GM23248 (cell line): ENCODE measurements at regions not wholly inside any gene's neighbourhood (a gene's known extent, or its start where the extent isn't known, plus 50 kb on each side); places are given as distances from the start of the nearest gene placed in this dataset.

ENCODE experiments used
- DNase-seq: peaks from one replicate; pipeline ENCODE4 v3.0.0-alpha.2; 2015
- H2AFZ ChIP-seq: fragments of 200-600 bp; sonication (generic); 2 replicates; pipeline ENCODE4 v1.6.1; 2016; ENCODE audit warnings: antibody characterized with exemption
- H3F3A ChIP-seq: fragments of 200-600 bp; sonication (generic); 2 replicates; pipeline ENCODE4 v1.6.1; 2016; ENCODE audit warnings: mild to moderate bottlenecking, antibody characterized with exemption, mixed run types; ENCODE audit not compliant: insufficient read depth
- H3K27ac ChIP-seq: fragments of 200-600 bp; sonication (generic); 2 replicates; pipeline ENCODE4 v1.5.1; 2016; ENCODE audit warnings: mild to moderate bottlenecking
- H3K27me3 ChIP-seq: fragments of 200-600 bp; sonication (generic); replicated peaks from 2 replicates; pipeline ENCODE4 v1.6.1; 2016; ENCODE audit warnings: mild to moderate bottlenecking; ENCODE audit not compliant: insufficient read depth
- H3K36me3 ChIP-seq: fragments of 200-600 bp; sonication (generic); 2 replicates; pipeline ENCODE4 v1.6.1; 2016; ENCODE audit warnings: low read depth, mild to moderate bottlenecking
- H3K4me1 ChIP-seq: fragments of 200-600 bp; sonication (generic); 2 replicates; pipeline ENCODE4 v1.6.1; 2016; ENCODE audit warnings: mild to moderate bottlenecking; ENCODE audit not compliant: insufficient read depth
- H3K4me2 ChIP-seq: fragments of 200-600 bp; sonication (generic); one replicate; pipeline ENCODE4 v1.6.1; 2016; ENCODE audit warnings: mild to moderate bottlenecking; ENCODE audit not compliant: unreplicated experiment
- H3K4me3 ChIP-seq: fragments of 200-600 bp; sonication (generic); 2 replicates; pipeline ENCODE4 v1.5.1; 2016; ENCODE audit warnings: mild to moderate bottlenecking
- H3K79me2 ChIP-seq: fragments of 200-600 bp; sonication (generic); 2 replicates; pipeline ENCODE4 v1.6.1; 2016; ENCODE audit warnings: mild to moderate bottlenecking; ENCODE audit not compliant: insufficient read depth
- H3K9ac ChIP-seq: fragments of 200-600 bp; sonication (generic); 2 replicates; pipeline ENCODE4 v1.6.1; 2016; ENCODE audit warnings: mild to moderate bottlenecking
- H3K9me2 ChIP-seq: fragments of 200-600 bp; sonication (generic); 2 replicates; pipeline ENCODE4 v1.6.1; 2016; ENCODE audit warnings: mixed run types, mild to moderate bottlenecking, moderate library complexity; ENCODE audit not compliant: insufficient read depth
- H3K9me3 ChIP-seq: fragments of 200-600 bp; sonication (generic); one replicate; pipeline ENCODE4 v1.6.1; 2017; ENCODE audit warnings: low read depth
- H4K20me1 ChIP-seq: fragments of 200-600 bp; sonication (generic); 2 replicates; pipeline ENCODE4 v1.6.0; 2016; ENCODE audit not compliant: insufficient read depth
- EZH2 ChIP-seq: fragments of 200-600 bp; sonication (generic); IDR thresholded peaks from 2 replicates; pipeline ENCODE4 v1.6.1; 2018; ENCODE audit warnings: antibody characterized with exemption, mild to moderate bottlenecking; ENCODE audit not compliant: insufficient read depth, poor library complexity, severe bottlenecking
- EZH2phosphoT487 ChIP-seq: fragments of 200-600 bp; sonication (generic); IDR thresholded peaks from 2 replicates; pipeline ENCODE4 v1.6.1; 2018; ENCODE audit warnings: antibody characterized with exemption, moderate library complexity, mild to moderate bottlenecking, low read depth; ENCODE audit not compliant: insufficient read depth
- WGBS, 2 experiments: methylation state at CpG; one replicate each; pipeline ENCODE4 v1.1.6; 2015 to 2017; ENCODE audit warnings: low lambda C conversion rate in 2 of 2, low coverage in 1 of 2; ENCODE audit errors: missing lambda C conversion rate in 2 of 2; 5-methylcytosine and 5-hydroxymethylcytosine counted together
- in situ Hi-C: fragments of 300-500 bp; cut with MboI; formaldehyde crosslinking; loops from 2 replicates; pipeline ENCODE4 v1.15.0; 2020

DNA sequence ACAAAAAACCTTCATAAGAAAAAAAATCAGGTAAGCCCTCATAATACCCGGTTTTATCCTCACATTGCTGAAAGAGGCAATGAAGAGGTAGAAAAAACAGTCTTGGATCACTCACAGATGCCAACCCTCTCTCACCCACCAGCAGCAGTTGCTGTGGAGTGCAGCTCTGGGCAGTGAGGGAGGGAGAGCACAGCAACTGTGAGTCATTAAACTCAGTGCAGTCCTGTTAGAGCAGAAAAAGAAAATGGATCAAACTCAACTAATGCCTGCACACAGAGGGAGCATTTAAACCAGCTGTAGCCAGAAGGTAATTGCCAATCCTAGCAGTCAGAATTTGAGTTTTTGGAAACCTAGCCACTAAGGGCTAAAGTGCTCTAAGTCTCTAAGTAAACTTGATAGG is 1050.6 kb upstream of the ALCAM start:
- no peaks in the 10 kb centered on the region for H3K79me2 ChIP-seq
- no peaks in the 10 kb centered on the region for H3K4me1 ChIP-seq
- no peak for TF ChIP-seq EZH2
- no peak for TF ChIP-seq EZH2phosphoT487
- H3F3A ChIP-seq, result no peaks in the 10 kb centered on the region
- in situ Hi-C loops, result no loop called here
- H3K4me2 ChIP-seq, result no peak overlapping the region
- no peaks in the 10 kb centered on the region for H3K27me3 ChIP-seq
- H3K36me3 ChIP-seq, result no peaks in the 10 kb centered on the region
- no peak overlapping the region for H3K27ac ChIP-seq
- H3K9me3 ChIP-seq, result no peaks in the 10 kb centered on the region
- DNase-seq, result peak; percentile 11
- H2AFZ ChIP-seq, result no peak overlapping the region
- WGBS, 2 experiments, result 10% methylated on average over 1 of the region's 1 CpG
- no peak overlapping the region for H3K9ac ChIP-seq
- H4K20me1 ChIP-seq, result no peaks in the 10 kb centered on the region
- 0 out of 2 replicates have a peak, but pooled peaks cover 5% of the 10 kb centered on the region for H3K9me2 ChIP-seq
- no peak overlapping the region for H3K4me3 ChIP-seq

DNA sequence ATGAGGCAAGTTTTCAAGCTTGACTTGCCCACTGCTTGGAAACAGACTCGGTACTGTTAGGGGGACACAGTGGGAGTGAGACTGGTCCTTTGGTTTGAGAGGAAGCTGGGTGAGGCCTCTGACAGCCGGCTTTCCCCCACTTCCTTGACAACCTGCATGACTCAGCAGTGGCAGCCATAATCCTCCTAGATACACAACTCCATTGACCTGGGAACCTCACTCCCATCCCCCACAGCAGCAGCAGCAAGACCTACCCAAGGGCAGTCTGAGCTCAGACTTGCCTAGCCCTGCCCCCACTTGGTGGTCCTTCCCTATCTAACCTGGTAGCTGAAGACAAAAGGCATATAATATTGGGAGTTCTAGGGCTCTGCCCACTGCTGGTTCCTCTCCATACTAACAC is 1043.5 kb upstream of the ALCAM start:
- Histone ChIP-seq H3K4me1 (no peaks in the 10 kb centered on the region), H3K27ac (no peak overlapping the region), H3K9me2 (0 out of 2 replicates have a peak, but pooled peaks cover 5% of the 10 kb centered on the region), H2AFZ (no peak overlapping the region), H3F3A (no peaks in the 10 kb centered on the region), H3K9me3 (no peaks in the 10 kb centered on the region), H3K36me3 (no peaks in the 10 kb centered on the region), H3K27me3 (no peaks in the 10 kb centered on the region), H4K20me1 (no peaks in the 10 kb centered on the region), H3K4me3 (no peak overlapping the region), H3K9ac (no peak overlapping the region), H3K4me2 (no peak overlapping the region), H3K79me2 (no peaks in the 10 kb centered on the region)
- WGBS, 2 experiments, result 29 to 46% methylated on average over 2 of the region's 2 CpGs
- no peak for DNase-seq
- in situ Hi-C loops, result no loop called here
- TF ChIP-seq EZH2phosphoT487 (no peak), EZH2 (no peak)

DNA sequence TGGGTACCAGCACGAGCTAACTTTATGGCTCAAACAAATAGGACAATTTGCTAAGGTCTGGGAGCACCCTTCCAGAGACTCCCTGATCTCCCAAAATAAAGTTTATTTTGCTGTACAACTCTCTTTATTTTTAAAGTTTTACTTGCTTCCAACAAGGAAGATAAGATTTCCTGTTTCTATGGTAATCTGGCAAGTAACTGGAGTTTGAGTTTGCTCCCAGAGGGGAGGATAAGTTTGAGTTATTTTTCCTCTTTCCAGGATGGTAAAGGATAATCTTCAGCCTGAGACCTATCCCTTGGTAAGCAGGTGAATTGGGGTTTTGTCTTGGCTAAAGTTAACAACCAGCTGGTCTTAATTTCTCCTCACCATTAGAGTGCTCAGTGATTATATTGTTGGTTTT is 1019.4 kb upstream of the ALCAM start:
- no peaks in the 10 kb centered on the region for H3K27me3 ChIP-seq
- no peak overlapping the region for H3K4me2 ChIP-seq
- H3K4me3 ChIP-seq, result no peak overlapping the region
- TF ChIP-seq EZH2, result no peak
- no peak for TF ChIP-seq EZH2phosphoT487
- no peaks in the 10 kb centered on the region for H3K9me2 ChIP-seq
- no peaks in the 10 kb centered on the region for H3K4me1 ChIP-seq
- no peaks in the 10 kb centered on the region for H3K9me3 ChIP-seq
- in situ Hi-C loops, result no loop called here
- WGBS, 2 experiments, result 36 to 46% methylated on average over 1 of the region's 1 CpG
- H3F3A ChIP-seq, result no peaks in the 10 kb centered on the region
- no peaks in the 10 kb centered on the region for H3K79me2 ChIP-seq
- no peak overlapping the region for H3K27ac ChIP-seq
- no peak overlapping the region for H2AFZ ChIP-seq
- no peak for DNase-seq
- no peaks in the 10 kb centered on the region for H3K36me3 ChIP-seq
- no peak overlapping the region for H3K9ac ChIP-seq
- H4K20me1 ChIP-seq, result no peaks in the 10 kb centered on the region

DNA sequence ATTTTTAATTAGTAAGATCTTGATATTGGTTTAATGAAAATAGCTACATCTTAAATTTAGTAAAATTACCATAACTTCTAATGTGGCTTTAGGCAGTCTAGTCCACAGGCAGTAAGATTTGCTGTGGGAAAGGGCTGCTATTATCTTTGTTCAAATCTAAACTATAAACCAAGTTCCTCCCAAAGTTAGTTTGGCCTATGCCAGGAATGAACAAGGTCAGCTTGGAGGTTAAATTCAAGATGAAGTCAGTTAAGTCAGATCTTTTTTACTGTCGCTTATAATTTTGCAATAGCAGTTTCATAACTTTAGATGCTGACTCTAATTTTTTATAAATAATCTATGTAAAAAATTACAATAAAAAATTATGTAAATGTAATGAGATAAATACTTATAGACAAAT is 1016.9 kb upstream of the ALCAM start:
- Histone ChIP-seq H3F3A (no peaks in the 10 kb centered on the region), H3K36me3 (no peaks in the 10 kb centered on the region), H3K9me3 (no peaks in the 10 kb centered on the region), H3K4me1 (no peaks in the 10 kb centered on the region), H2AFZ (no peak overlapping the region), H3K4me3 (no peak overlapping the region), H3K27me3 (no peaks in the 10 kb centered on the region), H4K20me1 (no peaks in the 10 kb centered on the region), H3K9ac (no peak overlapping the region), H3K4me2 (no peak overlapping the region), H3K27ac (no peak overlapping the region), H3K9me2 (no peaks in the 10 kb centered on the region), H3K79me2 (no peaks in the 10 kb centered on the region)
- in situ Hi-C loops, result no loop called here
- 60 to 72% methylated on average over 1 of the region's 1 CpG for WGBS, 2 experiments
- no peak for DNase-seq
- no peak for TF ChIP-seq EZH2phosphoT487
- TF ChIP-seq EZH2, result no peak

DNA sequence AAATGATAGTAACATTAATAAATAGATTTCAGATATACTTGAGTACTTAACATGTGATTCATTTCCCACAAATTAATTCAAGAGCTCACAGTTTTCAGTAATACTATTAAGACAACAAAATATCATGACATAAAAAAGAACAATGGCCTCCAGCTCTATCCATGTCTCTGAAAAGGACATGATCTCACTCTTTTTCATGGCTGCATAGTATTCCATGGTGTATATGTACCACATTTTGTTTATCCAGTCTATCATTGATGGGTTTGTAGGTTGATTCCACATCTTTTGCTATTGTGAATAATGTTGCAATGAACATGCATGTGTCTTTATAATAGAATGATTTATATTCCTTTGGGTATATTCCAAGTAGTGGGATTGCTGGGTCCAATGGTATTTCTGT is 1012.8 kb upstream of the ALCAM start:
- H3K4me2 ChIP-seq, result no peak overlapping the region
- H3K27me3 ChIP-seq, result no peaks in the 10 kb centered on the region
- no peaks in the 10 kb centered on the region for H3K79me2 ChIP-seq
- in situ Hi-C loops, result no loop called here
- H3K9me3 ChIP-seq, result no peaks in the 10 kb centered on the region
- H3F3A ChIP-seq, result 0 out of 2 replicates have a peak, but pooled peaks cover 3% of the 10 kb centered on the region
- H3K36me3 ChIP-seq, result no peaks in the 10 kb centered on the region
- peaks cover 4% of the 10 kb centered on the region for H3K4me1 ChIP-seq
- no peak overlapping the region for H3K27ac ChIP-seq
- no peak overlapping the region for H2AFZ ChIP-seq
- H3K9me2 ChIP-seq, result no peaks in the 10 kb centered on the region; the same call in 1 of the 2 replicates
- H4K20me1 ChIP-seq, result no peaks in the 10 kb centered on the region
- no peak for TF ChIP-seq EZH2
- DNase-seq, result no peak
- no peak overlapping the region for H3K9ac ChIP-seq
- no peak overlapping the region for H3K4me3 ChIP-seq
